Mesenchymal stem cell (in vitro differentiated cells and primary cell): ENCODE measurements at regions not wholly inside any gene's neighbourhood (a gene's known extent, or its start where the extent isn't known, plus 50 kb on each side); places are given as distances from the start of the nearest gene placed in this dataset.

ENCODE experiments used
- DNase-seq: peaks from one replicate; pipeline ENCODE4 v3.0.0-alpha.2; 2013
- H2AFZ ChIP-seq: one replicate; pipeline ENCODE4 v1.6.1; 2013; ENCODE audit warnings: low read depth, mild to moderate bottlenecking, control low read depth, inconsistent platforms, low read length, moderate library complexity
- H2AK5ac ChIP-seq: 2 replicates; pipeline ENCODE4 v1.6.1; 2013; ENCODE audit warnings: low read length, moderate library complexity, mild to moderate bottlenecking, inconsistent platforms; ENCODE audit not compliant: severe bottlenecking
- H2BK120ac ChIP-seq: one replicate; pipeline ENCODE4 v1.6.1; 2013; ENCODE audit warnings: low read depth, mild to moderate bottlenecking, inconsistent platforms, low read length, moderate library complexity
- H2BK12ac ChIP-seq, 2 experiments: one replicate each; pipeline ENCODE4 v1.6.1; 2013; ENCODE audit warnings: inconsistent platforms in 2 of 2, low read length in 2 of 2, mild to moderate bottlenecking in 2 of 2, moderate library complexity in 2 of 2, control low read depth in 1 of 2
- H2BK15ac ChIP-seq: one replicate; pipeline ENCODE4 v1.6.1; 2013; ENCODE audit warnings: mild to moderate bottlenecking, low read depth, inconsistent platforms; ENCODE audit not compliant: poor library complexity, severe bottlenecking
- H2BK5ac ChIP-seq: 2 replicates; pipeline ENCODE4 v1.6.1; 2013; ENCODE audit warnings: low read depth, mild to moderate bottlenecking, low read length, control low read depth, inconsistent platforms; ENCODE audit not compliant: poor library complexity, severe bottlenecking
- H3K14ac ChIP-seq, 2 experiments: one replicate each; pipeline ENCODE4 v1.6.1; 2013; ENCODE audit warnings: inconsistent platforms in 2 of 2, low read length in 2 of 2, control low read depth in 1 of 2, mild to moderate bottlenecking in 1 of 2, moderate library complexity in 1 of 2
- H3K18ac ChIP-seq, 2 experiments: one replicate each; pipeline ENCODE4 v1.6.1; 2013; ENCODE audit warnings: inconsistent platforms in 2 of 2, low read length in 2 of 2, control low read depth in 1 of 2, low read depth in 1 of 2, mild to moderate bottlenecking in 1 of 2
- H3K23ac ChIP-seq, 2 experiments: one replicate each; pipeline ENCODE4 v1.6.1; 2013; ENCODE audit warnings: inconsistent platforms in 2 of 2, low read length in 2 of 2, mild to moderate bottlenecking in 2 of 2, moderate library complexity in 2 of 2, control low read depth in 1 of 2
- H3K27ac ChIP-seq: 2 replicates; pipeline ENCODE4 v1.5.1; 2013; ENCODE audit warnings: mild to moderate bottlenecking, moderate library complexity, low read length, control low read depth, inconsistent platforms; ENCODE audit not compliant: poor library complexity, severe bottlenecking
- H3K27me3 ChIP-seq, 2 experiments: 2 replicates each; pipeline versions ENCODE4 v1.6.1 to v1.7.0; 2013; ENCODE audit warnings: low read length in 2 of 2, mild to moderate bottlenecking in 2 of 2, moderate library complexity in 2 of 2, control low read depth in 1 of 2, inconsistent platforms in 1 of 2; ENCODE audit not compliant: control insufficient read depth in 1 of 2, insufficient read depth in 1 of 2
- H3K36me3 ChIP-seq, 2 experiments: 2 replicates each; pipeline versions ENCODE4 v1.6.1 to v1.7.0; 2013; ENCODE audit warnings: low read length in 2 of 2, control low read depth in 1 of 2, inconsistent platforms in 1 of 2, low read depth in 1 of 2, mild to moderate bottlenecking in 1 of 2; ENCODE audit not compliant: insufficient read depth in 2 of 2, control insufficient read depth in 1 of 2
- H3K4ac ChIP-seq, 2 experiments: one replicate each; pipeline ENCODE4 v1.6.1; 2013; ENCODE audit warnings: inconsistent platforms in 2 of 2, low read length in 2 of 2, mild to moderate bottlenecking in 2 of 2, moderate library complexity in 2 of 2, control low read depth in 1 of 2, low read depth in 1 of 2
- H3K4me1 ChIP-seq: 2 replicates; pipeline ENCODE4 v1.6.1; 2013; ENCODE audit warnings: low read depth, low read length, control low read depth; ENCODE audit not compliant: control insufficient read depth, insufficient read depth
- H3K4me2 ChIP-seq: 2 replicates; pipeline ENCODE4 v1.6.1; 2013; ENCODE audit warnings: low read length, mild to moderate bottlenecking, inconsistent platforms; ENCODE audit not compliant: poor library complexity, severe bottlenecking
- H3K4me3 ChIP-seq, 2 experiments: 2 replicates each; pipeline versions ENCODE4 v1.5.1 to v1.7.0; 2013; ENCODE audit warnings: low read length in 2 of 2, mild to moderate bottlenecking in 2 of 2, control low read depth in 1 of 2, low read depth in 1 of 2; ENCODE audit not compliant: insufficient read depth in 1 of 2
- H3K79me1 ChIP-seq: replicated peaks from 2 replicates; pipeline ENCODE4 v1.6.1; 2013; ENCODE audit warnings: mild to moderate bottlenecking, control low read depth, low read length, inconsistent platforms; ENCODE audit not compliant: poor library complexity, severe bottlenecking
- H3K9ac ChIP-seq: 2 replicates; pipeline ENCODE4 v1.7.0; 2013; ENCODE audit warnings: mild to moderate bottlenecking, low read length, moderate library complexity
- H3K9me3 ChIP-seq: 2 replicates; pipeline ENCODE4 v1.7.0; 2013; ENCODE audit warnings: mild to moderate bottlenecking, low read length; ENCODE audit not compliant: control insufficient read depth
- H4K8ac ChIP-seq: one replicate; pipeline ENCODE4 v1.6.1; 2013; ENCODE audit warnings: inconsistent platforms, mild to moderate bottlenecking, low read length, moderate library complexity
- H4K91ac ChIP-seq: one replicate; pipeline ENCODE4 v1.6.1; 2013; ENCODE audit warnings: mild to moderate bottlenecking, low read length, inconsistent platforms
- WGBS: methylation state at CpG from one replicate; pipeline ENCODE4 v1.1.7; 2013; ENCODE audit warnings: mixed read lengths; 5-methylcytosine and 5-hydroxymethylcytosine counted together

GRCh38 chr2:172358691-172359556 is 68.5 kb upstream of the ITGA6 start:
- H2AFZ ChIP-seq: no peak overlapping the region
- WGBS: 87% methylated on average over 9 of the region's 12 CpGs

GRCh38 chr2:172361360-172361759 is 66.0 kb upstream of the ITGA6 start:
- H3K9ac ChIP-seq: no peak overlapping the region
- H3K4me2 ChIP-seq: no peak overlapping the region
- no peak overlapping the region for H3K18ac ChIP-seq
- no peak for DNase-seq
- H3K4me1 ChIP-seq: peaks cover 1% of the 10 kb centered on the region
- H3K4ac ChIP-seq: no peak overlapping the region
- no peak overlapping the region for H2BK5ac ChIP-seq
- H3K79me1 ChIP-seq: no peaks in the 10 kb centered on the region
- no peak overlapping the region for H3K23ac ChIP-seq
- H2BK15ac ChIP-seq: no peak overlapping the region
- H3K4me3 ChIP-seq: no peak overlapping the region
- no peak overlapping the region for H2AFZ ChIP-seq
- peaks cover 0 to 9% of the 10 kb centered on the region in 2 experiments for H3K27me3 ChIP-seq
- H3K27ac ChIP-seq: no peak overlapping the region
- H2AK5ac ChIP-seq: no peak overlapping the region
- H2BK12ac ChIP-seq: no peak overlapping the region
- H2BK120ac ChIP-seq: no peak overlapping the region
- no peaks in the 10 kb centered on the region for H3K36me3 ChIP-seq
- no peak overlapping the region for H4K91ac ChIP-seq
- H4K8ac ChIP-seq: no peak overlapping the region
- H3K14ac ChIP-seq: no peak overlapping the region
- no peaks in the 10 kb centered on the region for H3K9me3 ChIP-seq
- WGBS: 100% methylated on average over 1 of the region's 3 CpGs

More at GRCh38 chr2:172358691-172359556, 68.5 kb upstream of the ITGA6 start:
- Histone ChIP-seq H2BK5ac (no peak overlapping the region), H3K9ac (no peak overlapping the region), H3K79me1 (no peaks in the 10 kb centered on the region), H3K4me2 (no peak overlapping the region), H4K8ac (no peak overlapping the region), H3K36me3 (no peaks in the 10 kb centered on the region), H3K4ac (no peak overlapping the region), H2AK5ac (no peak overlapping the region), H2BK12ac (no peak overlapping the region), H4K91ac (no peak overlapping the region), H3K18ac (no peak overlapping the region), H3K4me3 (no peak overlapping the region), H3K4me1 (no peaks in the 10 kb centered on the region), H3K27ac (no peak overlapping the region), H3K9me3 (no peaks in the 10 kb centered on the region), H3K23ac (no peak overlapping the region), H2BK15ac (no peak overlapping the region), H3K14ac (peak overlapping the region in 1 of 2 experiments; percentile 57), H2BK120ac (no peak overlapping the region), H3K27me3 (peaks cover 0 to 12% of the 10 kb centered on the region in 2 experiments)
- no peak for DNase-seq

- H3K18ac ChIP-seq: no peak overlapping the region
- no peak overlapping the region for H3K27ac ChIP-seq
- H3K4ac ChIP-seq: no peak overlapping the region
- no peaks in the 10 kb centered on the region for H3K79me1 ChIP-seq
- H3K27me3 ChIP-seq: peaks cover 0 to 12% of the 10 kb centered on the region in 2 experiments
- H3K4me1 ChIP-seq: peaks cover 1% of the 10 kb centered on the region
- 55% methylated on average over 2 of the region's 6 CpGs for WGBS
- no peak overlapping the region for H2BK15ac ChIP-seq
- H2BK12ac ChIP-seq: no peak overlapping the region
- H2BK5ac ChIP-seq: no peak overlapping the region
- H4K8ac ChIP-seq: no peak overlapping the region
- no peaks in the 10 kb centered on the region for H3K9me3 ChIP-seq
- H3K14ac ChIP-seq: no peak overlapping the region
- no peak for DNase-seq
- no peaks in the 10 kb centered on the region for H3K36me3 ChIP-seq
- H2AK5ac ChIP-seq: no peak overlapping the region
- H3K4me3 ChIP-seq: no peak overlapping the region
- H2AFZ ChIP-seq: no peak overlapping the region
- no peak overlapping the region for H3K4me2 ChIP-seq
- H4K91ac ChIP-seq: no peak overlapping the region
- H3K9ac ChIP-seq: no peak overlapping the region
- H2BK120ac ChIP-seq: no peak overlapping the region
- no peak overlapping the region for H3K23ac ChIP-seq
Observed at GRCh38 chr2:172361840-172362239, 65.5 kb upstream of the ITGA6 start.

- WGBS: 100% methylated on average over 1 of the region's 1 CpG
Observed at GRCh38 chr2:172364261-172364660, 63.1 kb upstream of the ITGA6 start.

More at GRCh38 chr2:172364261-172364660, 63.1 kb upstream of the ITGA6 start:
- Histone ChIP-seq H3K14ac (no peak overlapping the region), H2BK15ac (no peak overlapping the region), H3K36me3 (no peaks in the 10 kb centered on the region), H3K23ac (no peak overlapping the region), H4K91ac (no peak overlapping the region), H3K79me1 (no peaks in the 10 kb centered on the region), H3K27me3 (peaks cover 0 to 17% of the 10 kb centered on the region in 2 experiments), H4K8ac (no peak overlapping the region), H2AK5ac (no peak overlapping the region), H3K9ac (no peak overlapping the region), H3K18ac (no peak overlapping the region), H3K27ac (no peak overlapping the region), H3K4me2 (no peak overlapping the region), H2BK5ac (no peak overlapping the region), H3K4ac (no peak overlapping the region), H3K4me3 (no peak overlapping the region), H2BK12ac (peak overlapping the region in 1 of 2 experiments; percentile 35), H3K4me1 (peaks cover 1% of the 10 kb centered on the region), H2BK120ac (no peak overlapping the region), H2AFZ (no peak overlapping the region), H3K9me3 (peaks cover 11% of the 10 kb centered on the region)
- DNase-seq: no peak
